Colonic mucosa (tissue), 4 donors: ENCODE measurements at regions not wholly inside any gene's neighbourhood (a gene's known extent, or its start where the extent isn't known, plus 50 kb on each side); places are given as distances from the start of the nearest gene placed in this dataset.

ENCODE experiments used
- DNase-seq: peaks from one replicate; pipeline ENCODE4 v3.0.0-alpha.2; 2020
- H3K27ac ChIP-seq: fragments of 200-600 bp; one replicate; pipeline ENCODE4 v1.8.0; 2021
- H3K27me3 ChIP-seq: fragments of 200-600 bp; one replicate; pipeline ENCODE4 v1.8.0; 2021
- H3K36me3 ChIP-seq: fragments of 200-600 bp; one replicate; pipeline ENCODE4 v1.8.0; 2021
- H3K4me1 ChIP-seq: fragments of 200-600 bp; one replicate; pipeline ENCODE4 v1.8.0; 2021; ENCODE audit warnings: mild to moderate bottlenecking
- H3K4me3 ChIP-seq: fragments of 200-600 bp; one replicate; pipeline ENCODE4 v1.8.0; 2021
- H3K9ac ChIP-seq, 2 donors: one replicate each; pipeline ENCODE4 v1.7.0; 2013; ENCODE audit warnings: control low read depth in 2 of 2, low read depth in 2 of 2, low read length in 2 of 2
- H3K9me3 ChIP-seq: fragments of 200-600 bp; one replicate; pipeline ENCODE4 v1.8.0; 2021
- intact Hi-C: fragments of 100-400 bp; cut with DNase I; formaldehyde crosslinking; loops from one replicate; pipeline ENCODE4 v1.14.1; 2022
- TF ChIP-seq, protein P1 (sequence below): fragments of 200-600 bp; IDR thresholded peaks from one replicate; pipeline ENCODE4 v1.8.0; 2022; ENCODE audit warnings: antibody characterized with exemption, mild to moderate bottlenecking
- donor health status: healthy.
- donor health status: DM: no; HTN: no; CAD: no.
- donor health status: DM: no; HTN: no; CAD: no.

DNA sequence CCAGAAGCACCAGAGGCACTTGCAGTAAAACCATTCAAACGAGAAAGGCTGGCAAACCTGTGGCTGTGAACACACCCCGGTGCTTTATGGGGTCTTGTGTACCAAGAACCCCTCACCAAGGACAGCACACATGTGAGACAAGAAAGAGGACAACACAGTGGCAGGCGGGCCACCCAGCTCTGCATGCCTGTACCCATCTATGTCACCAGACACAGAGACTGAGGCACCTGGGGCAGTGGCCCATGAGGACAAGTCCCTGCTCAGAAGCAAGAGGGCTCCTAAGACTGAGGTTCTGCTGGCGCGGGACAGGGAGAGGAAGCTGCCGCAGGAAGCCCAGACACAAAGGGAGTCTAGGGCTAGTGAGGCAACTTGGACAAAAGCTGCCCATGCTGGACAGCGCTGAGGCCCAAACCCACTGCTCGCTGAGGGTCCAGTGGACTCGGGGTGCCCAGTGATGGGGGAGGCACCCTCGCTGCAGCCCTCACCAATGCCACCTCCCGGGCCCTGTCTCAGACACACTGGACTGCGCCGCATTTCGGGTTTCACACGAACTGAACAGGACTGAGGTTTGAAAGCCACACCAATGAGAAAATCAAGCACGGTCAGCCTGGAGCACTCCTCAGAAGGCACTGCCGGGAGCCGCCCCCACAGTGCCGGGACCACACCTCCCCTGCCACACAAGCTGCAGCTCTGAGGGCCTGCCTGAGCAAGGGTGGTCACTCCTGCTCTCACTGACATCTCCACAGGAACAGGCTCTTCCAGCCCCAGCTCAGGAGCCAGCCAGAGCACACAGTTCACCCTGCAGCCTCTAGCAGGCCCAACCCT, 232.7 kb downstream of the TUBA3C start:
- H3K36me3 ChIP-seq = no peaks in the 10 kb centered on the region
- no peaks in the 10 kb centered on the region for H3K4me1 ChIP-seq
- TF ChIP-seq, protein P1, sequence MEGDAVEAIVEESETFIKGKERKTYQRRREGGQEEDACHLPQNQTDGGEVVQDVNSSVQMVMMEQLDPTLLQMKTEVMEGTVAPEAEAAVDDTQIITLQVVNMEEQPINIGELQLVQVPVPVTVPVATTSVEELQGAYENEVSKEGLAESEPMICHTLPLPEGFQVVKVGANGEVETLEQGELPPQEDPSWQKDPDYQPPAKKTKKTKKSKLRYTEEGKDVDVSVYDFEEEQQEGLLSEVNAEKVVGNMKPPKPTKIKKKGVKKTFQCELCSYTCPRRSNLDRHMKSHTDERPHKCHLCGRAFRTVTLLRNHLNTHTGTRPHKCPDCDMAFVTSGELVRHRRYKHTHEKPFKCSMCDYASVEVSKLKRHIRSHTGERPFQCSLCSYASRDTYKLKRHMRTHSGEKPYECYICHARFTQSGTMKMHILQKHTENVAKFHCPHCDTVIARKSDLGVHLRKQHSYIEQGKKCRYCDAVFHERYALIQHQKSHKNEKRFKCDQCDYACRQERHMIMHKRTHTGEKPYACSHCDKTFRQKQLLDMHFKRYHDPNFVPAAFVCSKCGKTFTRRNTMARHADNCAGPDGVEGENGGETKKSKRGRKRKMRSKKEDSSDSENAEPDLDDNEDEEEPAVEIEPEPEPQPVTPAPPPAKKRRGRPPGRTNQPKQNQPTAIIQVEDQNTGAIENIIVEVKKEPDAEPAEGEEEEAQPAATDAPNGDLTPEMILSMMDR = no peak
- DNase-seq = no peak
- intact Hi-C loops = no loop called here
- H3K27ac ChIP-seq = no peak overlapping the region
- H3K4me3 ChIP-seq = no peak overlapping the region
- H3K9ac ChIP-seq = no peak overlapping the region
- H3K9me3 ChIP-seq = no peaks in the 10 kb centered on the region
- no peaks in the 10 kb centered on the region for H3K27me3 ChIP-seq

DNA sequence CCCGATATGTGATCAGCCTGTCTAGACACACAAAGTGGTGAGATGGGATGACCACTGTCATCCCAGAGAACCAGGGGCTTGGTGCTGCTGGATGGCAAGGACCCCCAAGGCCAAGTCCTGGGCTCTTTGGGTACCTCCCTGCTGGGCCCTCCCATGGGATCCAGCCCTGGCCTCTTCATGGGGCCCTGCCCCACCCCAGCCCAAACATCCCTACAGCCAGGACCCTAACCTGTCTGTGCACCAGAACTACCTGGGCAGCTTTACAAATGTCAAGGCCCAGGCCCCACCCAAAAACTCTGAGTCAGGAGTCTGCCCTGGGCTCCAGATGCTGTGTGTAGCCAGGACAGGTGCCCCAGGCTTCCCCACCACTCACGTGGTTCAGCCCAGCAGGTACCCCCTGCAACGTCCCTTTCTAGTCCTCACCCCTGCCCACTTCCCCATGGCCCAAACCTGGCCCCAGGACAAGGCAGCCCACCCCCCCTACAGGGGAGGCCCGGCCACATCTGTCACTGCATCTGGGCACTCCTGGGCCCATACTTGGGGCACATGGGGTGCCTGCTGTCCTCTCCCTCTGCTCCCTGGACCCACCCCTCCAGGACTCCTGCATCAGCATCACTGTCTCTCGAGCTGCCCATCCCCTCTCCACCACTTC, 233.5 kb downstream of the TUBA3C start:
- Histone ChIP-seq H3K36me3 (no peaks in the 10 kb centered on the region), H3K27ac (no peak overlapping the region), H3K9me3 (no peaks in the 10 kb centered on the region), H3K27me3 (no peaks in the 10 kb centered on the region), H3K9ac (no peak overlapping the region), H3K4me3 (no peak overlapping the region), H3K4me1 (no peaks in the 10 kb centered on the region)
- intact Hi-C loops = no loop called here
- TF ChIP-seq, protein P1 = no peak
- DNase-seq = no peak

DNA sequence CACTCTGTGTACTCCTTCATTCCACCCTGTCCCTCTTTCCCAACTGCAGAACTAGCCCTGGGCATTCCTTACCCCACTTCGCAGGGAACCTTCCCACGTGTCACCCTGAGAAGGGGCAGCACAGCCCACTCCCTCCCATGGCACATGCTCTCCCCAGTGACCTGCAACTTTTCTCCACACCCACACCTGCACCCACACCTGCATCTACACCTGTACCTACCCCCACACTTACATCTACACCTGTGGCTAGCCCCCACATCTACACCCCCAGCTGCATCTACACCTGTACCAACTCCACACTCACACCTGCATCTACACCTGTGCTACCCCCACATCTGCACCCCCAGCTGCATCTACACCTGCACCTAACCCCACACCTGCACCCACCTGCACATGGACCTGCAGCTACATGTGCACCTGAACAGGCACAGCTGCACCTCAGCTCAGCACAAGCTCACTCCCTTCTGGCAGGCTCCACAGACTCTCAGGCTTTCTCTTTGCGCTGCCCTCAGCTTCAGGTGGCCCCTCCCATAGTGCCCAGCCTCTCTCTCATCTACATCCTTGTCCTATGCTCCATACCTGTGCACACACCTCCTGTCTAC, 234.1 kb downstream of the TUBA3C start:
- Histone ChIP-seq H3K27ac (no peak overlapping the region), H3K9me3 (no peaks in the 10 kb centered on the region), H3K4me3 (no peak overlapping the region), H3K36me3 (no peaks in the 10 kb centered on the region), H3K9ac (no peak overlapping the region), H3K27me3 (no peaks in the 10 kb centered on the region), H3K4me1 (no peaks in the 10 kb centered on the region)
- intact Hi-C loops = no loop called here
- no peak for DNase-seq
- TF ChIP-seq, protein P1 = no peak

DNA sequence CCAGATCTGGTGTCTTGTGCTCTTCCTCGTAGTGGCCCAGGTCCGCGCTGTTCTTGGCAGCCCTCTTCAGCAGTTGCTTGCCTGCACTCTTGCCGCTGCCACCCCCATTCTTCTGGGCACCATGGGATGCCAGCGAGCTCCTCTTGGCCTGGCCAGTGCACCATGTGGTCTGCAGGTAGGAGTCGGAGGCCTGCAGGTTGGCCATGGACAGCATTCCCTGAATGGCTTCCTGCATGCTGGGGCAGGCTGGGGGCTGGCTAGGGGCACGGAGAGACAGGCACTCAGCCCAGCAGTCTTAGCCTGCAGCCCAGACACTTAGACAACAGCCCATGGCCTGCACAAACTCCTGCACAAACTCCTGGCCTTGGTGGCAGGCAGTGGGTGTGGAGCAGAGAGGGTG, 234.9 kb downstream of the TUBA3C start:
- intact Hi-C loops = no loop called here
- Histone ChIP-seq H3K27me3 (no peaks in the 10 kb centered on the region), H3K4me3 (no peak overlapping the region), H3K4me1 (no peaks in the 10 kb centered on the region), H3K36me3 (no peaks in the 10 kb centered on the region), H3K9ac (no peak overlapping the region), H3K9me3 (no peaks in the 10 kb centered on the region), H3K27ac (no peak overlapping the region)
- no peak for DNase-seq
- TF ChIP-seq, protein P1 = no peak

DNA sequence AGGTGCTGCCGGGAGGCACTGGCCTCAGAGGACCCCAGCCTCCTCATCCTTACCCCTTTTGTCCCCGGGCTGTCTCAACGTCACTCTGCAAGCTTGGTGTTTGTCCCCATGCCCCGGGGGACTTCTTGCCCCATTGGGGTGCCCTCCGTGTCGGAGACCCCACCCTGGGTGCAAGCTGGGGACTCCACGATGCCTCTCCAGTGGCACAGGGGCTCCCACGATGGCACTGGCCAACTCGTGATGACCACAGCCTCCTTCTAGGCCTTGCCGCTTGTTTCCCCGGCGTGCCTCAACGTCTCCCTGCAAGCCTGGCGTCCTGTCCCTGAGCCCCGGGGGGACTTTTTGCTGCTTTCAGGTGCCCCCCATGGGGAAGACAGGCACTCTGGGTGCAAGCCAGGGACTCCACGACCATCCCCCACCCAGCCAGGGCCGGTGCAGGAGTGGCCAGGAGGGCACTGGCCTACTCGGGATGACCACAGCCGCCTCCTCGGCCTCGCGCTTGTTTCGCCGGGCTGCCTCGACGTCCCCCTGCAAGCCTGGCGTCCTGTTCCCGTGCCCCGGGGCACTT, 237.0 kb downstream of the TUBA3C start:
- no peaks in the 10 kb centered on the region for H3K9me3 ChIP-seq
- TF ChIP-seq, protein P1 = no peak
- intact Hi-C loops = no loop called here

More for the DNA sequence above, 237.0 kb downstream of the TUBA3C start:
- DNase-seq = no peak
- H3K27me3 ChIP-seq = no peaks in the 10 kb centered on the region
- H3K27ac ChIP-seq = no peak overlapping the region
- H3K4me3 ChIP-seq = no peak overlapping the region
- H3K4me1 ChIP-seq = no peaks in the 10 kb centered on the region
- no peaks in the 10 kb centered on the region for H3K36me3 ChIP-seq
- H3K9ac ChIP-seq = no peak overlapping the region
